CD4-positive, alpha-beta T cell treated with Interleukin-6 for 4 hours (primary cell): ENCODE measurements at regions not wholly inside any gene's neighbourhood (a gene's known extent, or its start where the extent isn't known, plus 50 kb on each side); places are given as distances from the start of the nearest gene placed in this dataset.
"Not testable (repeated sequence)": the region's sequence is repeated elsewhere in the genome, so short reads cannot be mapped to it uniquely, and the experiment has no call there.

ENCODE experiments used
- DNase-seq: peaks from one replicate; pipeline ENCODE4 v3.0.0-alpha.2; 2020; ENCODE audit warnings: mixed read lengths

DNA sequence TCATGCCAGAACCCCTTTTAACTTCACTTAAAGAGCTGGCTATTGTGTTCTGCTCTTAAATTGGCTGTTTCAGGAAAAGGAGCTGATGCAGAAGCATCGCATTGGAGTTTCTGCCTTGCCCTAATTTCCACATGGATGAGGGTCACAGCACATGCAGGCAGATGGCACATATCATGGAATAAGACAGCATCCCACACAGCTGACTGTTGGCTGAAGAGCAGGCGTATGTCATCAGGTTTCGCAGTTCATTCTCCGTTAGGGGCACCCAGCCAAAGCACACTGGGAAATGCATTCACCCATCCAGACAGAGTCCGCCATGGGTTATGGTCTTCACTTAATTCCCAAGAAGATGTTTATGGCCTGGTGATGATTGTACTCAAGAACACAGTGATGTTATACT is 572.5 kb downstream of the LIG4 start:
- no peak for DNase-seq

DNA sequence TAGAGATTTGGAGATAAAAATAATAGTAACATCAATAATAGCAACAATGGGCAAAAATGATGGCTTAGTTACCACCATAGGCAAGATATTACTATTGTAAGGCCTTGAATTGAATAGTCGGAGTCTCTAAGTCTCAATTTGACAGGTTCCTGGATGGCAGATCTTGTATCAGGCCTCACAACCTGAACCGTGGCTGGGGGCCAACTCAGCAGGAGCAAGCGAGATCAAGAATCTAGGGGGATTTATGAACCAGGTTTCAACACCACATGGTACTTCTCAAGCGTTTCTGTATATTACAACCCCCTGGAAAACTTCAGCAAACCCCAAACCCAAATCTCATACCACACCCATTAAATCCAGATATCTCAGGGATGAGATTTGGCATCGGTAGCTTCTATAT is 573.8 kb downstream of the LIG4 start:
- DNase-seq: no peak

DNA sequence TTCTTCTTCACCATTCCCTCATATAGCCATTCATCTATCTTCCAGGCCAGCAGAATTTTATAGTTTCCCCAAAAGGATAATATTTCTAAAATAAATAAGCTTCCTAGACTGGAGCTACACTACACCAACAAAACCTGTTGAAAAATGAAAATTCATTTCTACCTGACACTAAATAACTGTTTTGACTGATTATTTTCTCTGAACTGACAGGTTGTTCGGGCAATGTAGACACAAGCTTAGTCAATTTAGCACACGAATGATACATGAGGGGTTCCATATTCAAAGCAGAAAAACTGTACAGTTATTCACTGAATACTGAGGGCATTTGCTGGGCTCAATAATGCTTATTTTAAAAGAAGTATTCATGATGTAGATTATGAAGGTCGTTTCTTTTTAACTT is 589.7 kb downstream of the LIG4 start:
- DNase-seq: no peak

DNA sequence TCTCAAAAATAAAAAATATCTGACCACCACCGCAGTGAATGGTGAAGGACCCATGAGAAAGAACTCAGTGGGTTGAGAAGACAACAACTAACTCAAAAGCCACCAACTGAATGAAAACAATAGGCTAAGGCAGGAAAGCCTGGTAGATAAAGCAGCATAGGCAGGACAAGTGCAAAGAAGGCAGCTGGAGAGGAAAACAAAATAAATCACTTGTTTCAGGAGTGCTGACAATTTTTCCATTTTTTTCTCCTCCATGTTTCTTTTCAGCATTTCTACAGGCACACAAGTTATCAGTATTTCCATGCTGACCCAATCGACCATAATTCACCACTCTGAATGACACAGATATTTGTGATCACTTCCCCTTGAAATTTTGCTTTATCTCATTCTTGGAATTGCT is 597.8 kb downstream of the LIG4 start:
- DNase-seq: no peak

DNA sequence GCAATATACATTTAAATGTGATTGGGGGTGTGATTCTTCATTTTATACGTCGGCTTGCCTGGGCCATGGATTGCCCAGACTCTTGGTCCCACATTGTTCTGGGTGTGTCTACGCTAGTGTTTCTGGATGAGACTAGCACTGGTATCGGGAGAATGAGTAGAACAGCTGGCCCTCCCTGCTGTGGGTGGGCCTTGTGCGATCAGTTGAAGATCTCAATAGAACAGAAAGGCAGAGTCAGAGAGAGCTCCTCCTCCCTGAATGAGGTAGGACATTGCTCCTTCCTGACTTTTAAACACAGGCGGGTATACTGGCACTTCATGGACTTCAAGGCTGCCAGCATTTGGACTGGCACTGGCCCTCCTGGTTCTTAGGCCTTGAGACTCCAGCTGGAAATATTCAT is 603.0 kb downstream of the LIG4 start:
- DNase-seq: no peak

DNA sequence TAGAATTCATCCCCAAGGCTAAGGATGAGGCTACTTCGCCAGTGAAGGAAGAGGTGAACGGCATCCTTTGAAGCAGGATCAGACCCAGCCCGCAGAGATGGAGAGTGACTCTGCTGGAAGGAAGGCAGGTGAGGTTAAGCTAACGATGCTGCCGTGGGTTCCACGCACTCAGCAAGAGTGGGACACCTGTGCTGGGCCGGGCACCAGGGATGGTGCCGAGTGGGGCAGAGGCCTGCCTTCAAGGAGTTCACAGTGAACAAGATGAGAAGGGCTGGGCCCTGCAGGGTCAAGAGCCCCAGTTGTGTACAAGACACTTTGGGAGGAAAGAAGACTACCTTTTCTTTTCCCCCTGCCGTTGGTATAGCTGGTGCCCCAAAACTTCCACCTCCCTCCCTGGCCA is 606.6 kb downstream of the LIG4 start:
- no peak for DNase-seq

DNA sequence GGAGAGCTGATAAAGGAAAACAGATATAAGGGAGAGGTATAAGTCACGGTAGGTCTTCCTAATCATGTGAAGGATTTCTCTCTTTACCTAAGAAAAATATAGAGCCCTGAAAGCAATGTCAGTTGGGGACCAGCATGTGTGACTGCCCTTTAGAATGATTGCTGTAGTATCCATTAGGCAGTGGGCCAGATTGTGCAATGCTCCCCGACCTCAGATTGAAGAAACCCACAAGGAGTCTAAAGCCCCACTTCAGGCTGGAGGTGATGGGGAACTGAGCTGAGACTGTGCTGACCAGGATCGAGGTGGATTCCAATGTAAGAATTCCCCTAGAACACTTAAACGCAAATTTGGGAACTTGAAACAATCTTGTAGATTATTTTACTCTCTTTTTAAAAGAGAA is 614.4 kb downstream of the LIG4 start:
- no peak for DNase-seq

DNA sequence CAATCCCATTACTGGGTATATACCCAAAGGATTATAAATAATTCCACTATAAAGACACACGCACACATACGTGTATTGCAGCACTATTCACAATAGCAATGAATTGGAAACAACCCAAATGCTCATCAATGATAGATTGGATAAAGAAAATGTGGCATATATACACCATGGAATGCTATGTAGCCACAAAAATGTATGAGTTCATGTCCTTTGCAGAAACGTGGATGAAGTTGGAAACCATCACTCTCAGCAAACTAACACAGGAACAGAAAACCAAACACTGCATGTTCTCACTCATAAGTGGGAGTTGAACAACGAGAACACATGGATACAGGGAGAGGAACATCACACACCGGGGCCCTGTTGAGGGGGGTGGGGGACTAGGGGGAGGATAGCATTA is 619.0 kb downstream of the LIG4 start:
- not testable (repeated sequence) for DNase-seq

DNA sequence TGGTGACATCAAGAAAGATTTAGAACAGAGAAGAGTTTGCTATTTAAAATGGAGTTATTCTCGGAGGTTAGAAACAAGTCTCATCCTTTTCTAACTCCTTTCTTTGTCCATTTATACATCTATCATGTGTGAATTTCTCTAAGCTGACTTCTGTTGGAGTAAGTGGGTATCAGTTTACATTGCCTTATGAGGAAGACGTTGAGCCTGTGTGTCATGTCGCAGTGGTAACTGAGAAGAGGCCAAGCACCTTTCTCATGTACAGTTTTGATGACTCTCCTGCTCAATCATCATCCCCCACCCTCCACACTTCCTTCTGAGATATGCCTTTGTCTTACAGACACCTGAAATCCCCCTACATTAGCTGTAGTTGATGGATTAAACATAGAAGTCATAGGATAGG is 624.8 kb downstream of the LIG4 start:
- no peak for DNase-seq

DNA sequence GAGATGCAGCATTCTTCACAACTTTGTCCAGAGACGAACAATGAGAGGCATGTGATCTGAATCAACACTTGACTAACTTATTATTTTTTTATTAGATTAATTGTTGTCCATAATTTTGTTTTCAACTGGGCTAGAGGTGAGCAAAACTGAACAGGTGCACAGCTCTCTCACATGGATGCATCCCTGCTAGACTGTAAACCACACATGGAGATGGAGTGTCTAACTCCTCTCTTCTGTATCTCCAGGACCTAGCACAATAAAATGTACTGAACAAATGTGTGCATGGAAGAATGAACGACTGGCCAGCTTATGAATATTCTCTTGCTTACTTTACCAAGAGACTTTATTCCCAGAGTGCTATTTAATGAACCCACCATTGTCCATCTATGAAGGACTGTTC is 627.7 kb downstream of the LIG4 start:
- DNase-seq: no peak

DNA sequence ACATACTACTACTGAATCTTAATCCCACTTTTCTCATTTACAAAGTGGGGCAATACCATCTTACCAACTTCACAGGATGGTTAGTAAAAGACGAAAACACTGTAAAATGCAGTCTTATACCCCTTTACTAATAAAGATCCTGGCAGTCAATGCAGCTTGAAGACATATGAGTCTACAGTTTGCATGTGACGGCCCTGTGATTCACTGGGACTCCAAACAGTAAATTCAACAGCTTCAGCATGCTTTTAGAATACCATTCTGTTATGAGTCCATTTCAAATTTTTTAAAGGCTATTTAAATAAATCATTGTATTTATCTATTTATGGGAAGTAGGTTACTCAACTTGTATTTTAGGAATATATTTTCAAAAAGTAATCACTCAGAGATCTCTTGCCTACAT is 629.1 kb downstream of the LIG4 start:
- DNase-seq: no peak

DNA sequence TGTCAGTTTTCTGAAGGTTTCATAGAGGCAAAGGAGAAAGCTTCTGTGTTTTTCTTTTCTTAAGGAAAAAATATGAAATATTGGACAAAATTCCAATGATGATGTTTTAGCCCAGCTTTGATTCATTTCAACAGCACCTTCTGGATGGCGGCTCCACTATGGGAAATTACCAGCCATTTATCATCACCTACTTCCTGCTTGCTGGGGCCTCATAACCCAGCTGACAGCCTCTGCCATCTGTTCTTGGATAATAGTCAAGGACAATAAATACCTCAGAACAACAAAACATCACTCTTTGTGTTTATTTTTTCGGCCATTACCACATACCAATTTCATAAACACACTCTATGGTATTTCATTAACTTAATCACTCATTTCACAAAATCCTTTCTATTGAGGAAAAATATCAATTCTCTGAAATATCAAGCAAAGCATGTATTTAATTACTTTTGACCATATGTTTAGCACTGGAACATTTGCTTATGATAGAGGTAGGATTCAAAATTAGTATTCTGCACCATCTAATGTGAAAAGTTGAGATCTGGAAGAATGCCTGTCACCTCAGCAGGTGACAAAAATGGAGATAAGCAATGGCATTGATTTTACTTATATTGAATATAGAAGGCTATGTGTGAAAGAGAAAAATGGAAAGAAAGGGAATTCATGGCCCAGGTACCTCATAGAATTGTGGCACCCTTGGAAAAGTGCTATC is 629.7 kb downstream of the LIG4 start:
- no peak for DNase-seq

DNA sequence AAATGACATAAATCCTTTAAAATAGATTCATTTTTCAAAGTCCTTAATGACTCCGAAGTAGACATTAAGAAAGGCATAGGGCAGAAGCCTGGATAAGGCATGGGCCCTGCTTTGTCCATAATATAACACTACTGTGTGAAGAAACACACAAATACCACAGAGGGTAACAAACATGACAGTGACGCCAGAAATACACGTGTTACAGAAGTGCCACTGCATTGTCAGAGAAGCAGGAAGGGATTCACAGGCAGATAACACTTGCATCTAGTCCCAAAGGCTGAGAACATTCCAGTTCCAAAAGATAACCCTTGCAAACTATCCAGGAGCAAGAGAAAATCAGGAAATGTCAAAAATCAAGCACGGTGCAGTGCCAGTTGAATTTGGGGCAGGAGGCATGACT is 633.2 kb downstream of the LIG4 start:
- DNase-seq: no peak

DNA sequence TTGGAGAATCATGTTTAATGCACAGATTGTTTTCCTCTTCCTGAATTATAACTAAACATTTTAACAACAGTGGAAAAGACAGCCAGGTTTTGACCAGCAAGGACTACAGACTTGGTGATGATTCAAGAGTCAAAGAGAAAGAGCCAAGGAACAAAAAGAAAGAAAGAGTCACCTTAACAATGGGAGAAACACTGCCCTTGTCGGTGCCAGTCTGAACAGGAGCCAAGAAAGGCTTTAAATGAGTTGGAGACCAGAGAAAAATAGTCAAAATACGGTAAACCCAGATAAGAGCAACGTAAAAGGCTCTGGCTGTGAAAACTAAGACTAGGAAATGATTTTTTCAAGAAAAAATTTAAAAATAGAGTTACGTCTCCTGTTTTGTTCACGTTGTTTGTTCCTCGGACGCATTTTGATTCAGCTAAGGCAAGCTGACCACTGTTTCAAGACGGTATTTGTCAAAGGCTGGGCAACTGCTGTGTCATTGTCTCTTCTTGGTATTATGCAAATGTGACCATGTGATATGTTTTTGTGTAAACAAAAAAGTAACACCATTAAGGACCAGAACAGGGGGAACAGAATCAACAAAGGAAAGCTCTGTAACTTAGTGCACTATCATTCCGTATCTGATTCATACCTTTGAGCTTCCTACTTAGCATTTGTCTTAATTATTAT is 634.5 kb downstream of the LIG4 start:
- no peak for DNase-seq

DNA sequence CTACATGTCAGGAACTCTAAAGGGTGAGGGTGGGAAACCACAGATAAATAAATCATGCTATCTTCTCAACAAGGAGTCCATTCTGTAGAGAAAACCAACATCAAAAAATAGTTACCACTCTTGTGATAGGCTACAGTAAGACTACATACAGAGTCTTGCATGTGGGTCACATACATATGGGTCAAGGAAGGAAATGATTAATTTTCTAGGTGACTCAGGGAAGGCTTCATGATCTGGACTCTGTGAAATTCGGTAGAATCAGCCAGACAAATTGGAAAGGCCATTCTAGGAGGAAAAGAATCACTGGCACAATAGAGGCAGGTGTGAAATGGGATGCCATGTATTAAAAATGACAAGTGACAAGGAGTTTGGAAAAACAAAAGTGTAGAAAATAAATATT is 638.9 kb downstream of the LIG4 start:
- no peak for DNase-seq

DNA sequence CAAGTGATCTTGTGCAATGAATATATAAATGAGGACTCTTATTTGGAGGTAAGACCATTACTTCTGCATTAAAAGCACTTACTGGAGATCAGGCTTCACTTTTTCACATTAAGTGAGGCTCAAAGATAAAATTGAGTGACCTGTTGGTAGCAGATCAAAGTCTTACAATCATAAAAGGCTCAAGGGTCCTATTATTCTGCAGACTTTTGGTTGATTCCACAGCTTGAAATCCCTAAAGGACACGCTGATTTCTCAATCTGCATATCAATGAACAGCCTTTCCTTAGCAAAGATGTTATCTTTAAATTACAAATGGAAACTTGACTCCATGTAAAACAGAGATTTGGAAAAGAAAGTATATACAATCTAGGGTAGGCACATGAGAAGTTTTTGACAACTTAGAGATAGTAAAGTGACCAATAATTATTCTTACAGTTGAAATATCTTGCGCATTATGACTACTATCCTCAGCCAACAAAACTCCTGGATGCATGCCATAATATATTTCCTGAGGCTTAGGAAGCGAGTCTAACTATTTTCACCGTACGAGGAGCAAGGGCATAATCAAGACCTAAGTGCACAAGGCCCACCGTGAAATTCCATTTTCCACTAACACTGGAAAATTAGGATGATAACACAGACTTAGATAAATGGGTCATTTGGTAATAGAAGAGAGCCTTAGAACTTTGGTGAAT is 640.7 kb downstream of the LIG4 start:
- no peak for DNase-seq

DNA sequence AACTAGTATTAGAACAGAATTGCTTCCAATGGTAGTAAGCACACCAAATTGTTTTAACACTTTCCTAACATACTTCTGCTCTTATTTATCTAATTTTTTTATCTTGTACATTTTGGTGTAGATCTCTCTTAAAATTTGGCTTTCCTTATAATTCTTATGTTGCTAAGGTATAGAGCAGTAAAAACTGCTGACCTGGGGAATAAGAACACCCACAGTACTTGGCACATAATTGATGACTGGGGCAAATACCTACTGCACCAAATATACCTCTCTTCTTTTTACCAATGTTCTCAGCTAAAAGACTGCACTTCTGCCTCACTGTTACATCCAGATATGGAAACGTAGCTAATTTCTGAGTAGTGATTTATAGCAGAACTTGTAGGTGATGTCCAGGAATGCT is 642.2 kb downstream of the LIG4 start:
- no peak for DNase-seq

DNA sequence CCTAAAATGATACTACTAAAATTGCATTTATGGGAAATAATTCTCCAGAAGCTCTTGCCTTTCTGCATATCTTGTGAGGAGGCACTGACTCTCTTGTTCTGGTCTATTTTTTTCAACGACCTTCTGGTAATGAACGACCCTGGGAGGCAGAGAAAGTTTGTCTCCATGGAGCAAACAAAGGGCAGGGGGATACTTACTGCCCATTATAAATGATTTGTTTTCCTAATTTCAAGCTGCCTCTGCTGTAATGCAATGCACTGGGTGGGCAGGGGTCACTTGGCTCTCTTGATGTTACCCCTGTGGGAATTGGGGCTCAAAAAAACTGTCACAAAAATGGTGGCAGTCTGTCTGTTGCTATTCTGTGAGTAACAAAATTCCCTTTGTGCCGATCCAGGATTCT is 643.2 kb downstream of the LIG4 start:
- DNase-seq: no peak

DNA sequence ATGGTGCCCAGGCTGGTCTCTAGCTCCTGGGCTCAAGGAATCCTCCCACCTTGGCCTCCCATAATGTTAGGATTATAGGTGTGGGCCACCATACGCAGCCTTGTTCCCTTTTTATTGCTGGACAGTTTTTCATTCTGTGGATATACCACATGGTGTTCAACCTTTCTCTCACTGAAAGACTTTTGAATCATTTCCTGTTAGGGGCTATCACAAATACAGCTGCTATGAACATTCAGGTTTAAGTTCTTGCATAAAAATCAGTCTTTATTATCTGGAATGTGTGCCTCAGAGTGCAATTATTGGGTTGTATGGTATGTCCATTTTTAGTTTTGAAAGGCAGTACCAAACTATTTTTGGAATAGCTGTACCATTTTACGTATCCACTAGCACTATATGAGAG is 647.2 kb downstream of the LIG4 start:
- DNase-seq: no peak

DNA sequence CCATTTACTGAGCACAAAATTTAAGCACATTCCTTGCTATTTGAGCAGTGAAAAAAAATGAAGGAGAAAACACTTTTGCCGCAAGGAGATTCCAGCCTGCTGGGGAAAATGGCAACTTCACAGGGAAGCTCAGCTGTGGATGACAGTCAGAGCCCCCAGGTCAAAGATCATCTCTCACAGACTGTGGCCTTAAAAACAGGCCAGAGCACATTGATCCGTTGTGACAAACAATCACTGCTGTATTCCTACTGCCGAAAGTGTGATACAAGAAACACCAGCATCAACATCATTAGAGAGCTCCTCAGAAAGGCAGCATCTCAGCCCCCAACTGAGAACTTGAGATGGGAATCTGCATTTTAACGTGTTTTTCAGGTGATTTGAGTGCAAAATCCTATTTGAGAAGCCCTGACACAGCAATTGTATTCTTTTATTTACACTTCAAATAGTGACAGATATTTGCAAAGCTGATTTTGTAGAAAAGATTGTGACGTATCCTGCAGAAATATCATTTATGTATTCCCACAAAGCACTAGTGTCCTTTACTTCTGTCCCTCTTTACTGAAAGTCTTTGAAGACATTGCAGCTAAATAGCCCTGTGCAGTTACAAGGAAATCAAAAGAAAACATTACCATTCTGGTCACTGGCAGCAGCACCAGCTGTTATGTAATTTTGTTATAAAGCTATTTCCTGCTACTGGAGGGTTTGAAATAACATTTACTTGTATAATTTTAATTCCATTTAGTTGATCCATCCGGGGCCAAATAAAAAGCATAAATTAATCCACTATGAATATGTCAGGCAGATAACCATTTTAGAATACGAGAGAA is 652.0 kb downstream of the LIG4 start:
- DNase-seq: no peak

DNA sequence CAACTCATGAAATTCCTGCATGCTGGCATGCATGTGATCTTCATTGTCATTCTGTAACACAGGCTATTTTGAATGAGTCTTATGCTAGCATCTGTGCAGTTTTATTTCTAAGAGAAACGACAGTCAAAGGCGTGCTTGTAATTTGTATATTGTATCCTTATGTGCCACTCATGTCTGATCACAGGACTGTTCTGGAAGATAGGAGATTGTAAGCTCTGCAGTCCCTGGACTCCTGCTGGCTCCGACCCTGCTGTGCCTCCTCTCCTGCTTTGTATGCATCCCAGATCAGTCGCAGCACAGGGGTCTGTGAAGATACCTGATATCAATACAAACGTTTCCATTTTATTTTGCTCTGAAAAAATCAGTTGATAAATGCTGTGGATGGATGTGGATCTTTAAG is 653.1 kb downstream of the LIG4 start:
- no peak for DNase-seq

DNA sequence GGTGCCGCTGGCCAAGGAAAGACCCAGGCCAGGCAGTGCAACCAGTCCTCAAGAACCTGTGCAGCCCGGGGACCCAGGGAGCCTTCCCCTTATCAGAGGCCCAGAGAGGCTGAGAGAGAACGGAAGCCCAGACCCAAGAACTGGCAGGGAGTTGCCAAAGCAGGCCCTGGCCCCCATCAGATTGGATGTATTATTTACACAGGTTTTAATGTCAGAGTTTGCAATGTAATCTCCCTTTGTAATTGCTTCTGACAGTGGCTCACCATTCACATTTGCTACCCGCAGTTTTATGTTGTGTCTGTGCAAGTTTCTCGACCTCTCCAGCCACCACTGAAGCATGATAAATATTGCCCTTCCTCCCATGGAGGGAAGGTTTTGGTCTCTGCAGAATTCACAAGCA is 660.9 kb downstream of the LIG4 start:
- DNase-seq: no peak

DNA sequence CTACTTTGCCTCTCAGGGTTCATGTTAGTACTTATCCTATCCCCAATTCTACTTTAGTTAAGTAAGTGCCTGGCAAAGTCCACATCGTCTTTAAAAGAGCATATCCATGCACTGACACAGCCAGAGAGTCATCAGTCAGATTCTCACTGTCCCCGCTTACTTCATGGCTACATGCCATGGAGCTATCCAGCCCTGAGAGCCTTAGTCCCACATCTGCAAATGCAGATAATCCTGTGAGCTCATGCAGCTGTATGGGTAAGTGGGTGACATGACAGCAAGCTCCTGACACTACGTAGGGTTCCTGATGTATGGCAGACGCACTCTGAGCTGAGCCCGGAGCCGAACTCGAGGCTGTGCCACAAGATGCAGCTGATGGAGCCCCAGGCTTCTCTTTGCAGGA is 661.5 kb downstream of the LIG4 start:
- DNase-seq: no peak

DNA sequence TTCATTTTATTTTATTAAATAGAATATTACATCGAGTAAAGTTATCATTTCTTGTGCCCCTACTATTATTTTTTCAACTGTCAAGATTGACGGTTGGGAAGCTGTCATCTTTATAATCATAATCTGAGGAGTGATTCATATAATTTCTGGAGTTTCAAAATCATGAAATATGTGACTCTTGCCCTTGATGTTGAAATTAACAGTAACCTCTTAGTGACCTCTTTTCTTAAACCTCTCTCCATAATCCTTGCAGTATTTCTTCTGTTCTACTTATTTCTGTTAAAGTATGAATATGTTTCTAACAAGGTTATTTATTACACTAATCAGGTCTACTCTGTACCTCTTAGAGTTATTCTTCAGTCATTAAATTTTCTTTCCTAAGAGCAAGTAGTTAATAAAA is 663.8 kb downstream of the LIG4 start:
- no peak for DNase-seq
